ENCODE measurements at regions not wholly inside any gene's neighbourhood (a gene's known extent, or its start where the extent isn't known, plus 50 kb on each side); places are given as distances from the start of the nearest gene placed in this dataset.
A peak's percentile ranks its signal among the peaks of the same experiment; 100 is the strongest.
"Not testable (repeated sequence)": the region's sequence is repeated elsewhere in the genome, so short reads cannot be mapped to it uniquely, and the experiment has no call there.

DNA sequence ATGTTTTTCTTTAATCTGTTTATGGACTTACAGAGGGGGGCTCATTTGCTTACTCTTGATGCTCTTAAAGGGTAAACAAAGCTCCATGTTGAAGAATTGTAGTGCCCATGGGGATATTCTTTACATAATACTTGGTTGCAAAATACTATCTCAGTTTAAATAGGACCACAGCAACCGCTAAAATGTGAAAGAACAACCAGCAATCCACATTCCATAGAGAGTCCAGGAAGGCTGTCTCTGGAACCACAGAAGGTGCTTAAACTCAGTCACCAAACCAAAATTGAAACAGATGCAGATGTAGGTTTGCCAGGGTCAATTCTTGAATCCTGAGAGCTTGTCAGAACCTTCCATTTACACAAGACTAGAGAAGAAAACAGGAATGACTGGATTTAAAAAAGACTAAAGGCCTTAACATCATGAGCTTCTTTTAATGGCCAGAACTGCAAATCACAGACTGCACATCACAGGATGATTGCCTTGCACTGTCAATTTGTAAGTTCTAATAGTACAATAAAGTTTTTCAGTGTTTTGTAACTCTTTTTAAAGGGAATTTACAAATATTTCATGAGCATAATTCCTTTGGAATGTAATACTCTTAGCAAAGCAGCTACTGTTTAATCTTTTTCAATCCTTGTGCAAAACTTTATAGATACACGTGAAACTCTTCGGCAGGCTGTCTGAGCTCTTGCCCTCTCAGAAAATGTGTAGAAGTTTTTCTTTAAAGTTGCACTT lies 661.6 kb downstream of the SI start:
- peak; percentile 11 for DNase-seq (ENCODE audit: low read depth)
- H3K4me3 ChIP-seq (ENCODE audit: low read depth, low read length), result no peak overlapping the region
- TF ChIP-seq, protein P1, sequence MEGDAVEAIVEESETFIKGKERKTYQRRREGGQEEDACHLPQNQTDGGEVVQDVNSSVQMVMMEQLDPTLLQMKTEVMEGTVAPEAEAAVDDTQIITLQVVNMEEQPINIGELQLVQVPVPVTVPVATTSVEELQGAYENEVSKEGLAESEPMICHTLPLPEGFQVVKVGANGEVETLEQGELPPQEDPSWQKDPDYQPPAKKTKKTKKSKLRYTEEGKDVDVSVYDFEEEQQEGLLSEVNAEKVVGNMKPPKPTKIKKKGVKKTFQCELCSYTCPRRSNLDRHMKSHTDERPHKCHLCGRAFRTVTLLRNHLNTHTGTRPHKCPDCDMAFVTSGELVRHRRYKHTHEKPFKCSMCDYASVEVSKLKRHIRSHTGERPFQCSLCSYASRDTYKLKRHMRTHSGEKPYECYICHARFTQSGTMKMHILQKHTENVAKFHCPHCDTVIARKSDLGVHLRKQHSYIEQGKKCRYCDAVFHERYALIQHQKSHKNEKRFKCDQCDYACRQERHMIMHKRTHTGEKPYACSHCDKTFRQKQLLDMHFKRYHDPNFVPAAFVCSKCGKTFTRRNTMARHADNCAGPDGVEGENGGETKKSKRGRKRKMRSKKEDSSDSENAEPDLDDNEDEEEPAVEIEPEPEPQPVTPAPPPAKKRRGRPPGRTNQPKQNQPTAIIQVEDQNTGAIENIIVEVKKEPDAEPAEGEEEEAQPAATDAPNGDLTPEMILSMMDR (conservative IDR thresholded peaks at IDR 0.05; ENCODE audit: low read depth, low read length), result no peak

DNA sequence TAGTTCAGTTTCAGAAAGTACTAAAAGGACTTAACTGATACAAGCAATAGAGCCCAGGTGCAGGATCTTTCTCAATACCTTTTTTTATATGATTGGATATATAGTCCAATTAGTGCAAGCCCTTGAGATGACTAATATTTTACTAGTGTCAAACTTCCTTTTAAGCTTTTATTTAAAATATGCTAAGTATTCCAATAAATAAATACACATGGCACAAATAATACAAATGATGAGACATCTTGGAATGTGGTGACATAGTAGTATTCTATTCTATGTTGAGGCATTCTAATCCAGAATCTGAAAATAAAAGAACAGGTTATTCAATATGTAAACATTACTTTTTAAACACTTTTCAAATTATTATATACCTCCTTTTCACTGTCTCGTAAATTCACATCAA lies 670.0 kb downstream of the SI start:
- no peak for DNase-seq (ENCODE audit: low read depth)
- TF ChIP-seq, protein P1 (conservative IDR thresholded peaks at IDR 0.05; ENCODE audit: low read depth, low read length), result no peak
- no peak overlapping the region for H3K4me3 ChIP-seq (ENCODE audit: low read depth, low read length)

DNA sequence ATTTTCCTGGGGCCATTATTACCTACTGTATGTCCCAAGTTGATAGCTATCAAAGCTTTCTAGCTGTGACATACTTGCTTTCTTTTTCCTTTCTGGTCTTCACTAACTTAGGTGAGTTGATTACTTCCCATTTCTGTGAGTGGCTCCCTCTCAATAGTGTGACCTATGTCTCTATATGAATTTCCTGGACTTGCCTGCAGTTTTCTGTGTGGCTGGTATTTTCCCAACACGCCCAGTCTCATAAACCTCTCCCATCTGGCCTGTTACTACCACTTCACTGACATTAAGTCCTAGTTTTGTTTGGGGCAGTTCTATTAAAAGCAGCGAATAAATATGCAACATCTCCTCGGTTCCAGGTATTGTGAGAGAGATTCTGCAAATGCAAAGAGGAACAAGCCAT lies 671.2 kb downstream of the SI start:
- no peak for DNase-seq (ENCODE audit: low read depth)
- no peak overlapping the region for H3K4me3 ChIP-seq (ENCODE audit: low read depth, low read length)

DNA sequence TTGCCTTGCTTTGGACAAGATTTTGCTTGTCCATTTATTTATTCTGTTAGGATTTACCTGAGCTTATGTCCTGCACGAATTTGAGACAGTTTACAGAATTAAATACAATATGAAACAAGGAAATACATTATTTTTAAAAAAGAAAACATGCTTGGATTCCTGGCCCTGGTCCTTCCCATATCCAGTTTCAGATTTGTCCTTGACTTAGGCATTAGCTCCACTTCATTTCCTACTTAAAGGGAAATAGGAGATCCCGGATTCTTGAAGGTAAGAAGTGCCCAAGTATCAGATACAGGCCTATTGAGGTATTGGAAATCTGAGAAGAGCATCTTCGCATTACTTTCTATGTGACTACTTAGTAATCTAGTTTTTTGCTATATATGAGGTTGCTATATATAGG lies 672.0 kb downstream of the SI start:
- TF ChIP-seq, protein P1 (conservative IDR thresholded peaks at IDR 0.05; ENCODE audit: low read depth, low read length), result no peak

More for the DNA sequence above, 671.2 kb downstream of the SI start:
- TF ChIP-seq, protein P1 (conservative IDR thresholded peaks at IDR 0.05; ENCODE audit: low read depth, low read length), result no peak

DNA sequence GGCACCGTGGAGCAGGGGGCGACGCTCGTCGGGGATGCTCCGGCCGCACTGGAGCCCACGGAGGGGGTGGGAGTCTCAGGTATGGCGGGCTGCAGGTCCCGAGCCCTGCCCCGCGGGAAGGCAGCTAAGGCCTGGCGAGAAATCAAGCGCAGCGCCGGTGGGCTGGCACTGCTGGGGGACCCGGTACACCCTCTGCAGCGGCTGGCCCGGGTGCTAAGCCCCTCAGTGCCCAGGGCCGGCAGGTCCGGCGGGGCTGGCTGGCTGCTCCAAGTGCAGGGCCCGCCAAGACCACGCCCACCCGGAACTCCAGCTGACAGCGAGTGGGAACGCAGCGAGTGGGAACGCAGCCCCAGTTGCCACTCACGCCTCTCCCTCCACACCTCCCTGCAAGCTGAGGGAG lies 676.4 kb downstream of the SI start:
- DNase-seq (ENCODE audit: low read depth), result no peak
- TF ChIP-seq, protein P1 (conservative IDR thresholded peaks at IDR 0.05; ENCODE audit: low read depth, low read length), result no peak
- no peak overlapping the region for H3K4me3 ChIP-seq (ENCODE audit: low read depth, low read length)

More for the DNA sequence above, 672.0 kb downstream of the SI start:
- DNase-seq (ENCODE audit: low read depth), result no peak
- H3K4me3 ChIP-seq (ENCODE audit: low read depth, low read length), result no peak overlapping the region

DNA sequence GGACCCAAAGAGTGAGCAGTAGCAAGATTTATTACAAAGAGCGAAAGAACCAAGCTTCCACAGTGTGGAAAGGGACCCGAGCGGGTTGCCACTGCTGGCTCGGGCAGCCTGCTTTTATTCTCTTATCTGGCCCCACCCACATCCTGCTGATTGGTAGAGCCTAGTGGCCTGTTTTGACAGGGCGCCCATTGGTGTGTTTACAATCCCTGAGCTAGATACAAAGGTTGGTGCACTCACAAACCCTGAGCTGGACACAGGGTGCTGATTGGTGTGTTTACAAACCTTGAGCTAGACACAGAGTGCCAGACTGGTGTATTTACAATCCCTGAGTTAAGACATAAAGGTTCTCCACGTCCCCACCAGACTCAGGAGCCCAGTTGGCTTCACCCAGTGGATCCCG lies 676.9 kb downstream of the SI start:
- DNase-seq (ENCODE audit: low read depth); H3K4me3 ChIP-seq (ENCODE audit: low read depth, low read length): not testable (repeated sequence)

DNA sequence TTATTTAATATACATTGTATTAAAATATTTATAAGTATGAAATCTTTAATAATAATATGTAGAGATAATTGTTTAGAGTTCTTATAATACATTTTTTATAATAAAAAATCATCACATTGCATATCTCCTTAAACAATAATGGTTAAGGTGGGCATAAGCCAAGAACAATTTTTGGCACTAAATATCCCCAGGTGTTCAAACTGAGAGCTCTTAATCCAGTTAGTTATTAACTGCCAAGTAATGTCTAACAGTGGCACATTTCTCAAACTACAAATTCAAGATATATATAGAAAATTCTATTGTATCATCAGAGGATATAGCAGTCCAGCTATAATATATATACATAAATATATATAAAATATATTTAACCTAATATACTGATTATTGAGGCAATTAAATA lies 680.8 kb downstream of the SI start:
- TF ChIP-seq, protein P1 (conservative IDR thresholded peaks at IDR 0.05; ENCODE audit: low read depth, low read length), result no peak
- no peak for DNase-seq (ENCODE audit: low read depth)
- no peak overlapping the region for H3K4me3 ChIP-seq (ENCODE audit: low read depth, low read length)
